ENCODE measurements at regions not wholly inside any gene's neighbourhood (a gene's known extent, or its start where the extent isn't known, plus 50 kb on each side); places are given as distances from the start of the nearest gene placed in this dataset.

DNA sequence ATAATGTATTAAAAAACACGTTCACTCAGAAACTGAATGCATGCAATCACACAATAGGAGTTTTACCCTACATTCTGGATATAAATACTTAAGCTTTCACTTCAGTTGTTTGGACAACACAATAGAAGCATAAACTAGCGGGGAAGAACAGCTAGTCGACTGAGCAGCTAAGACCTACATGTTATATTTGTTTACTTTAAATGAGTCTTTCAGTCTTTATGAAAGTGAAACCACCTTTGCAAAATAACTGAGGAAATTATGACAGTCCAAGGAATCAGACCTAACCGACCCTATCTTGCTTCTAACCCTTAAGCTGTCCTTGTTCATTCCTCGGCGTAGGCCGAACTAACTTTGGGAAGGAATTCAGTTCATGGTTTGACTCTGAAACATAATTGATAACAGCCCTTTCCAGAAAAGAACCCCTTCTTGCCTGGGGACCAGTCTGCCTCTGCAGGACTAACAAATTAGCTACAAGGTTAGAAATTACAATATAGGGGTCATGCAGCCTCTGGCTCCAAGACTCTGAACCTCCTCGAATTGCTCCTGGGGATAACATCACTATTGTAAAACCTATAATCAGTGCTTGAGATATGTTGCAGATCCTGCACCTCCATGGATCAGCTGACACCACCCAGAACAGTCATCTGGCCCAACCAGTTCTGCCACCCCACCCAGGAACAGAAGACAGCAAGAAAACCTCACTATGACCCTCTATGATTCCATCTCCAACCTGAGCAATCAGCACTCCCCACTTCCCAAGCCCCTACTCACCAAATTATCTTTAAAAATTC is 185.1 kb upstream of the KLF6 start:
- dilution Hi-C loops (cut with MboI; ENCODE audit: extremely low pct_ligation_motif_present, low sequenced_read_pairs): no loop called here
- Histone ChIP-seq H3K9ac (replicated peaks; ENCODE audit: extremely low read depth, insufficient read depth, low read length) (no peak overlapping the region), H3K27ac (ENCODE audit: insufficient read depth, low read depth, low read length) (no peak overlapping the region), H2AFZ (ENCODE audit: low read depth, low read length) (no peak overlapping the region), H3K4me1 (ENCODE audit: control insufficient read depth, extremely low read depth, insufficient read depth, low read length) (peaks cover 16% of the 10 kb centered on the region), H3K9me3 (replicated peaks; ENCODE audit: control insufficient read depth, insufficient read depth, low read length) (no peaks in the 10 kb centered on the region), H3K4me3 (replicated peaks in 1 of 3; ENCODE audit: insufficient read depth in 1 of 3, low read depth in 1 of 3, low read length in 3 of 3) (no peak overlapping the region), H3K9me1 (replicated peaks; ENCODE audit: control insufficient read depth, extremely low read depth, insufficient read depth, low read length) (no peaks in the 10 kb centered on the region), H3K27me3 (ENCODE audit: control insufficient read depth in 2 of 2, insufficient read depth in 2 of 2, low read length in 2 of 2) (no peaks in the 10 kb centered on the region), H3K36me3 (ENCODE audit: control insufficient read depth in 2 of 2, extremely low read depth in 1 of 2, insufficient read depth in 2 of 2, low read length in 2 of 2) (no peaks in the 10 kb centered on the region), H3K79me2 (ENCODE audit: control insufficient read depth, insufficient read depth, low read length) (no peaks in the 10 kb centered on the region), H3K4me2 (ENCODE audit: insufficient read depth, low read length) (no peak overlapping the region), H4K20me1 (replicated peaks; ENCODE audit: control insufficient read depth, extremely low read depth, insufficient read depth, low read length) (no peaks in the 10 kb centered on the region)
- FAIRE-seq: no peak
- CTCF ChIA-PET: no interaction called here
- no TSS peak for BruUV-seq (replicated peaks)
- DNase-seq (ENCODE audit: low read depth, low spot score): no peak
- intact Hi-C loops (cut with micrococcal nuclease): no loop called here
- TF ChIP-seq, protein P1, sequence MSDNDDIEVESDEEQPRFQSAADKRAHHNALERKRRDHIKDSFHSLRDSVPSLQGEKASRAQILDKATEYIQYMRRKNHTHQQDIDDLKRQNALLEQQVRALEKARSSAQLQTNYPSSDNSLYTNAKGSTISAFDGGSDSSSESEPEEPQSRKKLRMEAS (IDR thresholded peaks at IDR 0.05; ENCODE audit: insufficient read depth, insufficient read length): no peak
- TF ChIP-seq FOS (IDR thresholded peaks at IDR 0.05; ENCODE audit: borderline replicate concordance, insufficient read depth, low read length): no peak
- TF ChIP-seq MYC (IDR thresholded peaks at IDR 0.05; ENCODE audit: low read depth, low read length): no peak
- TF ChIP-seq JUN (IDR thresholded peaks at IDR 0.05; ENCODE audit: borderline replicate concordance, insufficient read depth, insufficient read length, low read depth): no peak
- TF ChIP-seq EZH2 (IDR thresholded peaks at IDR 0.05; ENCODE audit: borderline replicate concordance, low read depth, low read length, severe bottlenecking): no peak
- no peak for TF ChIP-seq POLR2A (IDR thresholded peaks at IDR 0.05; ENCODE audit: low read depth, low read length)
- TF ChIP-seq, protein P2, sequence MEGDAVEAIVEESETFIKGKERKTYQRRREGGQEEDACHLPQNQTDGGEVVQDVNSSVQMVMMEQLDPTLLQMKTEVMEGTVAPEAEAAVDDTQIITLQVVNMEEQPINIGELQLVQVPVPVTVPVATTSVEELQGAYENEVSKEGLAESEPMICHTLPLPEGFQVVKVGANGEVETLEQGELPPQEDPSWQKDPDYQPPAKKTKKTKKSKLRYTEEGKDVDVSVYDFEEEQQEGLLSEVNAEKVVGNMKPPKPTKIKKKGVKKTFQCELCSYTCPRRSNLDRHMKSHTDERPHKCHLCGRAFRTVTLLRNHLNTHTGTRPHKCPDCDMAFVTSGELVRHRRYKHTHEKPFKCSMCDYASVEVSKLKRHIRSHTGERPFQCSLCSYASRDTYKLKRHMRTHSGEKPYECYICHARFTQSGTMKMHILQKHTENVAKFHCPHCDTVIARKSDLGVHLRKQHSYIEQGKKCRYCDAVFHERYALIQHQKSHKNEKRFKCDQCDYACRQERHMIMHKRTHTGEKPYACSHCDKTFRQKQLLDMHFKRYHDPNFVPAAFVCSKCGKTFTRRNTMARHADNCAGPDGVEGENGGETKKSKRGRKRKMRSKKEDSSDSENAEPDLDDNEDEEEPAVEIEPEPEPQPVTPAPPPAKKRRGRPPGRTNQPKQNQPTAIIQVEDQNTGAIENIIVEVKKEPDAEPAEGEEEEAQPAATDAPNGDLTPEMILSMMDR (IDR thresholded peaks at IDR 0.05; ENCODE audit: extremely low read depth in 1 of 2, insufficient read depth in 1 of 2, low read depth in 1 of 2, low read length in 2 of 2): no peak
- no peak for TF ChIP-seq GATA2 (IDR thresholded peaks at IDR 0.05; ENCODE audit: insufficient read depth, insufficient read length, low read depth, low read length)
- TF ChIP-seq POLR2AphosphoS5 (IDR thresholded peaks at IDR 0.05; ENCODE audit: insufficient read depth, low read depth, low read length): no peak
- POLR2A ChIA-PET: no interaction called here
